ENCODE measurements at regions not wholly inside any gene's neighbourhood (a gene's known extent, or its start where the extent isn't known, plus 50 kb on each side); places are given as distances from the start of the nearest gene placed in this dataset.
"Not testable (repeated sequence)": the region's sequence is repeated elsewhere in the genome, so short reads cannot be mapped to it uniquely, and the experiment has no call there.

DNA sequence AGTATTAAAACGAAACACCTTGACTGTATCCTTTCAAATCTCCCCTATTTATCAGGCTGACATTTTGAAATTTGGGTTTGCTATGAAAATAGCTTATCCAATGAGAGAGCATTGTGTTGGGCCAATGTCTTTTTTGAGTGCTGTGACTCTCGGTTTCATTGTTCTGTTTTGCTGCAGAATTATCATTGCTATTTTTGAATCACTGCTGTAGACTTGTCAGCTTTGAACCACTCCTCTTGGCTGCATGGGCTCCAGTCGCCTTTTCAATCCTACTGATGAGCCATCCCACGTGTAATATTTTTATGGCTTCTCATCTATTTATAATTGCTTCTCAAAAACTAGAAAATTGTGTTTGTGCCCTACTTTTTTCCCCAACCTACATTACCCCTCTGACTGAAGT is 322.8 kb downstream of the LNPK start:
- Histone ChIP-seq H3K36me3 (no peaks in the 10 kb centered on the region), H3K4me3 (no peak overlapping the region), H3K27me3 (no peaks in the 10 kb centered on the region), H3K9me3 (no peaks in the 10 kb centered on the region)
- DNase-seq: no peak

DNA sequence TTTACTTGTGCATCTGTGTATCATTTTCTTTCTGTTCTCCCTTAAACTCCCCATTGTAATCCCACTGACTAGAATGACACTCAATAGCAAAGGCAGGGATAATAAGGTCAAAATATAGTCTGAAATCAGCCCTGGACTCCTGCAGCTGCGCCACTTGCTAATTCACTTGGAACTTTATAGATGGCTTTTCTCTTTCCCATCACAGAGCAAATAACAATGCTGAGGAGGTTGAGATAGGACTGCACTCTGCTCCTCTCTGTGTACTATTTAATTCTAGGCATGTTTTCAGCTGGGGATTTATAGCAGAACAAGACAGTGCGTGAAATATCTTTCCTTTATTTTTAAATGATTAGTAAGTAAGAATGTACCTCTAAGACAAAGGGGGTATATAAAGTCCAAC is 324.2 kb downstream of the LNPK start:
- no peaks in the 10 kb centered on the region for H3K36me3 ChIP-seq
- H3K27me3 ChIP-seq: no peaks in the 10 kb centered on the region
- DNase-seq: no peak
- H3K4me3 ChIP-seq: no peak overlapping the region
- H3K9me3 ChIP-seq: no peaks in the 10 kb centered on the region

DNA sequence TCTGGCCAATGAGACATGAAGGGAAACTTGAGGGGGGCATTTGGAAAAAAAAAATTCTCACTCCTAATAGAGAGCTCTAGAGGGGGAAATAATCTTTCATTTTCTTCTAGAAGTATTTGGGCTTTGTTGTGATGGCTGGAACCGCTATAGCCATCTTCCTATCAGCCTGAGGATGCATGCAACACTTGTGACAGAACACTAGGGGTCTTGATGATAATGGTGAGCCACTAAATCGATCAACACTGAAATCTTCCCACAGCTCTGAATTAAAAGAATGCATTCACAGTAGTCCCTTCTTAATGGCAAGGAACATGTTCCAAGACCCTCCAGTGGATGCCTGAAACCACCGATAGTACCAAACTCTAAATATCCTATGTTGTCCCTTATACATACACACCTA is 325.3 kb downstream of the LNPK start:
- H3K4me3 ChIP-seq: no peak overlapping the region
- no peaks in the 10 kb centered on the region for H3K27me3 ChIP-seq
- no peaks in the 10 kb centered on the region for H3K9me3 ChIP-seq
- no peaks in the 10 kb centered on the region for H3K36me3 ChIP-seq
- no peak for DNase-seq

DNA sequence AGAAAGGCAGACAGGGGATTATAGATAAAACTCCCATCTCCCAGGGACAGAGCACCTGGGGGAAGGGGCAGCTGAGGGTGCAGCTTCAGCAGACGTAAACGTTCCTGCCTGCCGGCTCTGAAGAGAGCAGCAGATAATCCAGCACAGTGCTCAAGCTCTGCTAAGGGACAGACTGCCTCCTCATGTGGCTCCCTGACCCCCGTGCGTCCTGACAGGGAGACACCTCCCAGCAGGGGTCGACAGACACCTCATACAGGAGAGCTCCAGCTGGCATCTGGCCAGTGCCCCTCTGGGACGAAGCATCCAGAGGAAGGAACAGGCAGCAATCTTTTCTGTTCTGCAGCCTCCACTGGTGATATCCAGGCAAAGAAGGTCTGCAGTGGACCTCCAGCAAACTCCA is 333.3 kb downstream of the LNPK start:
- H3K36me3 ChIP-seq, H3K4me3 ChIP-seq, H3K27me3 ChIP-seq, DNase-seq, H3K9me3 ChIP-seq: not testable (repeated sequence)

DNA sequence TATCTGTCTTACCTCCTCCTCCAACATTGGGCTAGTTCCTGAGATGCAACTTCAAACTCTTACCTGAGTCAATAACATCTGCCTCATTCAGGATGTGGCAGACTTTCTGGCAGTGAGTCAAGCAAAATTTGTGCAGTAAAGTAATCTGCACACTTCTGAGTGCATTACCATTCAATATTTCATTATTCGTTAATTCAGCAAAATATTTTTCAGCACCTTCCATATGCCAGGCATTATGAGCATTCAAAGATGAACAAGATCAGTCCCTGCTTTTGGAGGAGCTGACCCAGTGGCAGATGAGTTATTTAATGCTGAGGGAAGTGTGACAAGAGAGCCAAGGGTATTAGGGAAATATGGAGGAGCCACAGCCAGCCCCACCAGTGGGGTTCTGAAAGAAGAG is 339.7 kb downstream of the LNPK start:
- peaks cover 4% of the 10 kb centered on the region; the same call in 1 of the 2 replicates for H3K27me3 ChIP-seq

DNA sequence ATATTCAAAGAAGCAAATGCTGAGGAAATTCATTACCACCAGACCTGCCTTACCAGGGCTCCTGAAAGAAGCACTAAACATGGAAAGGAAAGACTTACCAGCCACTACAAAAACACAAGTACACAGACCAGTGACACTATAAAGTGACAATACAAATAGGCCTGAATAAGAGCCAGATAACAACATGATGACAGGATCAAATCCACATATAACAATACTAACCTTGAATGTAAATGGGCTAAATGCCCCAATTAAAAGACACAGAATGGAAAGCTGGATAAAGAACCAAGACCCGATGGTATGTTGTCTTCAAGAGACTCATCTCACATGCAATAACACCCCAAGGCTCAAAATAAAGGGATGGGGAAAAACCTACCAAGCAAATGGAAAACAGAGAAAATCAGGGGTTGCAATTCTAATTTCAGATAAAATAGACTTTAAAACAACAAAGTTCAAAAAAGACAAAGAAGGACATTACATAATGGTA is 353.4 kb downstream of the LNPK start:
- H3K4me3 ChIP-seq: no peak overlapping the region
- no peaks in the 10 kb centered on the region for H3K27me3 ChIP-seq
- no peak for DNase-seq
- no peaks in the 10 kb centered on the region for H3K36me3 ChIP-seq
- H3K9me3 ChIP-seq: peaks cover 5% of the 10 kb centered on the region; the same call in 1 of the 2 replicates

More for the DNA sequence above, 339.7 kb downstream of the LNPK start:
- Histone ChIP-seq H3K9me3 (no peaks in the 10 kb centered on the region), H3K36me3 (no peaks in the 10 kb centered on the region), H3K4me3 (no peak overlapping the region)
- DNase-seq: no peak

DNA sequence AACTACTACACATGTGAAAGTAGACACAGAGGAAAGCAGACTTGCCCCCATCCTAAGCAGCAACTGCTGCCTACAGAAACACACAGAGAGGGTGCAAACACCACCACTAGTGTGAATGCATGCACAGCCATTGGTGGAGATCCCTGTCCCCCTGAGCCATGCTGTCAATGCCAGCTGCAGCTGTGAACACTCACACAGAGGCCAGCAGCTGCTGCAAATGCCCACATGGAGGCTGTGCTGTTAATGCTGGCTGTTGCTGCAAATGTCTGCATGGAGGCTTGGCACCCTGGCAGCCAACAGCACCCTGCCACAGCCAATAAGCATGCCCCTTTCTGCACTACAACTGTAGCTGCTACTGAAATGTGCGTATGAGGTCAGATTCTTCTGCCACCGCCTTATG is 355.0 kb downstream of the LNPK start:
- H3K27me3 ChIP-seq: no peaks in the 10 kb centered on the region
- no peak for DNase-seq
- peaks cover 5% of the 10 kb centered on the region; the same call in 1 of the 2 replicates for H3K9me3 ChIP-seq
- H3K36me3 ChIP-seq: no peaks in the 10 kb centered on the region
- H3K4me3 ChIP-seq: no peak overlapping the region

DNA sequence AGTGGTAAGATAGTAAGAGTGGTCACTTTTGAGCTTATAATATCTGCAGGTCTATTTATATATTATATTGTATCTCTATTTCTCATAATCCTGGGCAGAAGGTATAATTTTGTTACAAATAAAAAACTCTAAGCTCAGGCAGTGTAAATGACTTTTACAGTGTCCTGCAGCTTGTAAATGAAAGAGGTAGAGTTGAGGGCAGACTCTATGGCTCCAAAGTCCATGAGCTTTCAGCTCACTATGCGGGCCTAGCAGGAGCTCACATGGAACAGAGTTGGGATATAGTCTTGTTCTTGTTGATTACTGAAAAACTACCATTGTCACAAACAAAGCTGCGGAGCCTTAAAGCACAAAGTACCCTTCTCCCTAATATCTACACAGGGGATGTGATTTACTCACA is 361.4 kb downstream of the LNPK start:
- Histone ChIP-seq H3K9me3 (no peaks in the 10 kb centered on the region), H3K4me3 (no peak overlapping the region), H3K27me3 (no peaks in the 10 kb centered on the region), H3K36me3 (no peaks in the 10 kb centered on the region)
- DNase-seq: no peak

DNA sequence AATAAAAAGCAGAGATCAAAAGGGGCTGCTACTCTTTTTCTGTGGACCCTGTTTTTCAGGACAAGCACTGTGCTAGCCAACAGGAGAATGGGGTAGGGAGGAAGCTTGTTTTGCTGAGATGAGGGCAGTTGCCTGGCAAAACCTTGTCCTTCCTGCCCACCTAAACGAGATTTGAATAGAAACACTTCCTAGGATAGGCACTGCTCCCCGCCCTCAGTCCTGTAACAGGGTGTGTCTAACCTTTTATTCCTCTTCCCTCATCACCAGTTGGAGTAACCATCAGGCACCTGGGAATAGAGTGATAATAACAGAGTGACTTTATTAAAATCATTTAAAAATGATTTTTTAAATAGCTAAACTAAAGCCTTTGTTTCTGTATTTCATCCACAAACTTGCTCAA is 368.8 kb downstream of the LNPK start:
- DNase-seq: no peak
- H3K9me3 ChIP-seq: no peaks in the 10 kb centered on the region
- H3K36me3 ChIP-seq: no peaks in the 10 kb centered on the region
- no peak overlapping the region for H3K4me3 ChIP-seq
- no peaks in the 10 kb centered on the region for H3K27me3 ChIP-seq

DNA sequence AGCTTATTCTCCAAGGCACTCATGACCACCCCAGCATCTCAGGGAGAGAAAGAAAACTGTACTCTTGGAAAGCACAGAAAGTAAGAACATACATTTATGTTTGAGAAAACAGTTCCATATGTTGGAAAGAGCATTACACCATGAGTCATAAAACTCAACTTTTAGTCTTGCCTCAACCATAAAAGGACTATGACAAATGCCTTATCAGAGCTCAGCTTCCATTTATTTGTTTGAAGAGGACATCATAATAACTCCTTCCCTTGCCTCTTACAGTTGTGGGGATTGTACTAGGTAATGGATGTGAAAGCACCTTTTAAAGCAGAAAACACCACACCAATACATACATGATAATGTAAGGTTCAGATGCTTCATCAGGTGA is 370.8 kb downstream of the LNPK start:
- H3K4me3 ChIP-seq: no peak overlapping the region
- H3K27me3 ChIP-seq: no peaks in the 10 kb centered on the region
- no peak for DNase-seq
- H3K9me3 ChIP-seq: no peaks in the 10 kb centered on the region
- no peaks in the 10 kb centered on the region for H3K36me3 ChIP-seq

DNA sequence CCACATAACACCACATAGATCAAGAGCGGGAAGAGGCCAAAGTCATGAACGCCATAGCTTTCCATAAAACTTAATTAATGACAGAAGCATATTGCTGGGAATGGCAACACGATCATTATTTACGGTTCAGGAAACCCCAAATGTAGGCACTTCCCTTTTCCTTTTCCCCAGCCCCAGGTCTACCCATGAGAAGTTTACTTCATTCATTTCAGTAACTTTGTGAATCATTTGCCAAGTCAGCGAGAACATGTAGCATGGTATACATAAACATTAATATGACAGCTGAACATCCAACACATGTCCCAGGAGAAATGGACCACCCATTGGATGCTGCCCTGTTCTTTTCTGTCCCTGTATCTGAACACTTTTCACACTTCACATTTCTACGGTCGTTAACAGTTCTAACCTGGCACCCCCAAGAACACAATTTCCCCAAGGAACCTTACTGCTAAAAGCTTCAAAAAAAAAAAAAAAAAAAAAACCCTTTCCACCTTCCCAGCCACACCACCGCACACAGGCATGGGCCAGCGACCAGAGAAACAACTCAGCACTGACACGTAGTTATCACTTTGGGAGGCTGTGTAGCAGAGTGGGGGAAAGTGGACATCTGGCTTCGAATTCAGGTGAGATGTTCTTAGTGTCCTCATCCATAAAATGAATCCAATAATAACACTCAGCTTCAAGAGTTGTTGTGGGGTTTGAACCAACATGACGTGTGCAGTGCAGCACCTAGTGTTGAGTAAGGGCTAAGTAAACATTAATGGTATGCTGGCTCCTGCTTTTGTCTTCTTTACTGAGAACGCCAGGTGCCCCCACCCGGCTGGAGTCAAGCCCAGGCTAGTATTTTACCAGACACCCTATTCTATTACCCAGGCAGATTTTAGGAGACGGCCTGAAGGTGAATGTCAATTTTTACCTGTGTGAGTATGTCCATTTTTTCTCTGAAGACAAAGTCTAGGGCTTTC is 371.5 kb downstream of the LNPK start:
- Histone ChIP-seq H3K27me3 (no peaks in the 10 kb centered on the region; the same call in 1 of the 2 replicates), H3K36me3 (no peaks in the 10 kb centered on the region), H3K9me3 (no peaks in the 10 kb centered on the region), H3K4me3 (no peak overlapping the region)
- DNase-seq: no peak

DNA sequence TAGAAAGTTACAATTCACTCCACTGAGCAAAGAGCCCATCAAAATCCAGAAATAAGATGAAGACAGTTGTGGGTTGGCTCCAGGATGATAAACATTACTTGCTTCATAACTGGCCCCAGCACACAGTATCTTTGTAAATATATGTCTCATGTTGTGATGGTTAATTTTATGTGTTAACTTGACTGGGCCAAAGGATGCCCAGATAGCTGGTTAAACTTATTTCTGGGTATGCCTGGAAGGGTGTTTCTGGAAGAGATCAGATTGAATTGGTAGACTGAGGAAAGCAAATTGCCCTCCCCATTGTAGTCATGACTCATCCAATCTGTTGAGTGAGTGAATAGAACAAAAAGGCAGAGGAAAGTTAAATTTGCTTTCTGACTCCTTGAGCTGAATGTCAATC is 373.8 kb downstream of the LNPK start:
- DNase-seq: no peak
- Histone ChIP-seq H3K9me3 (no peaks in the 10 kb centered on the region), H3K27me3 (no peaks in the 10 kb centered on the region; the same call in 1 of the 2 replicates), H3K36me3 (no peaks in the 10 kb centered on the region), H3K4me3 (no peak overlapping the region)

DNA sequence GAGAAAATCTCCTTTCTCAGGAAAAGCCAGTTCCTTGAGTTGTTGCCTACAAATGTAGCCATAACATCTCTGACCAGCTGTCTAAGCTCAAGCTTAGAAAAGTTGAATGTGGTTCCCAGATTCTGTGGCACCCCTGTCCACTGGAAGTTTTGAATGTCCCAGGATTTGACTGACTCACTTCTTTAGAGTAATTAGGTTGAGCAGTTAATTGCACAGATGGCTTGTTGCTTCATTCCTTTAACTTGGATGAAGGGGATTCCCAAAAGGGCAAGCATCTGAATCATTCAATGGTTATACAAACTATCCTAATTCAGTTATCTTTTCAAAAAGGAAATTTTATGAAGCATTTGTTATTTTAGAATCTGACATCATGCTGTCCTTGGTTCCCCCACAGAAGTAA is 374.7 kb downstream of the LNPK start:
- no peak overlapping the region for H3K4me3 ChIP-seq
- H3K9me3 ChIP-seq: no peaks in the 10 kb centered on the region
- H3K27me3 ChIP-seq: no peaks in the 10 kb centered on the region; the same call in 1 of the 2 replicates
- no peak for DNase-seq
- no peaks in the 10 kb centered on the region for H3K36me3 ChIP-seq

DNA sequence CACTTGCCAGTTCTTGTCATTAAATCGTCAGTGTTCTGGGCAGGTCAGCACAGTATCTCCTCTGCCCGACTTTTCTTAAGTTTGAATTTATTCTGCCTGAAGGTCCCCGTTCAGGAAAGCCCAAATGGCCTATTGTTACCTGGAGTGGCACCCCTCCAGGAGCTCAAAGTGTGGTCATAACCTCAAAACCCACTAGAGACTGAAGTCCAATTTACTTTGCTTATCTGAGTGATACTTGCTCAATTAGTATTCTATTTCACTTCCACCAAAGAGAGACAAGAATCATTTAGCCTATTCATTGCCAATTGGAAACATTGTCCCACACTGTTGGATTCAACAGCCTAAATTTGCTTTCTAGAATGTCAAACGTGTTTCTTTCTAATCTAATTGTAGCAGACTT is 375.3 kb downstream of the LNPK start:
- Histone ChIP-seq H3K4me3 (no peak overlapping the region), H3K36me3 (no peaks in the 10 kb centered on the region), H3K9me3 (no peaks in the 10 kb centered on the region), H3K27me3 (no peaks in the 10 kb centered on the region; the same call in 1 of the 2 replicates)
- no peak for DNase-seq

DNA sequence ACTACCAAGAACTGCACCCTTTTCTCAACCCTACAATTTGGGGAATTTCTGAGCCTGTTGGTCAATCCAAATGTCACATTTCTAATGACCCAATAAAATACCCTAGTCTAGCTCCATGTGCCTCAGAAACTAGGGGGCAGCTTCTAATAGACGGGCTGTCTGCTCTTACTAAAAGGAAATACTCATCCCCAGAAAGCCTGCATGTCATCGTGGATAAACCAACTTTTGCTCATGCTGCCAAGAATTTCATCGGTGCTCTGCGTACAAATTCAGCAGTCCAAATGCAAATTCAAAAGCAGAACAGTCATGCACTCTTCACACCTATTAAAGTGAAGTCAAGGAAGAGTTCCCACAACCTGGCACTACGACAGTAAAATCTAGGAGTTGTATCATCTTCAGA is 377.3 kb downstream of the LNPK start:
- no peak for DNase-seq

DNA sequence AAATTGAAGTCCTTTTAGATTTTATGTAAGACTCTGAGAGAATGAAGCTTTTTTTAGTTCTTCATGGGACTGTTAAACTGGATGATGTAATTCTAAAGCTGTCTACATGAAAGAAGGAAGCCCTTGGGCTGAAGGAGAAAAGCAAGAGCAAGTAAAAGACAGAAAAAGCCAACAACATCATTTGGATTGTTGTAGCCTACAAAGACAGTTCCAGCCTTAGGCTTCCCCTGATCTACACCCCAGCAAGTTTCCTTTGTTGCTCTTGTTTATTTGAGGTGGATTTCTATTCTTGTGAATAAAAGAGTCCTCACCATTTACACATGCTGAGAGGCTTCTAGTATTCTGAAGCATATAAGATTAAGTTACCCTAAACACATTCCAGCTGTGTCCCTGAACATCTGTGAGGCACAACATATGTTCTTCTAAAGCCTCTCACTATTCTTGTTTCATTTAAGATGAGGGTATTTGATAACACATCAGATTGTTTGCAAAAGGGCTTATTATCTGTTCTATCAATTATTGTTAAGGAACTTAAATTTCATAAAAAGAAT is 377.8 kb downstream of the LNPK start:
- H3K27me3 ChIP-seq: no peaks in the 10 kb centered on the region; the same call in 1 of the 2 replicates
- no peak overlapping the region for H3K4me3 ChIP-seq
- no peak for DNase-seq
- H3K36me3 ChIP-seq: no peaks in the 10 kb centered on the region
- no peaks in the 10 kb centered on the region for H3K9me3 ChIP-seq

More for the DNA sequence above, 377.3 kb downstream of the LNPK start:
- no peaks in the 10 kb centered on the region for H3K9me3 ChIP-seq
- H3K36me3 ChIP-seq: no peaks in the 10 kb centered on the region
- no peak overlapping the region for H3K4me3 ChIP-seq
- H3K27me3 ChIP-seq: no peaks in the 10 kb centered on the region; the same call in 1 of the 2 replicates

DNA sequence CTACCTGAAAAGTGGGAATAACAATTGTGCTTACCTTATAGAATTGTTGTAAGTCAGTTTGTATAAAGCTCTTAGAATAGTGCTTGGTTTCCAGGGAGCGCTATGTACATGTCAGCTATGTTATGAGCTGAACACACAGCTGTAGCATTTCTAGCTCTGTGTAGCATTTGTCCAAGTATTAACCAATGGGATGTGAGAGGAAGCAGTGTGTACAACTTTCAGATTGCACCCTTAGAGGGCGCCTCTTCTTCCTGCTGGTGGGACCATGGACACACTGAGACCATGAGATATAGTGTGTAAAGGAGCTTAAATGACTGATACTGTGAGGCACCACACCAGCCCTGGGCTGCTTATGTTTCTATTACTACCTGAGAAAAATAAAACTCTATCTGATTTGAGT is 380.2 kb downstream of the LNPK start:
- Histone ChIP-seq H3K36me3 (no peaks in the 10 kb centered on the region), H3K9me3 (no peaks in the 10 kb centered on the region), H3K27me3 (no peaks in the 10 kb centered on the region; the same call in 1 of the 2 replicates), H3K4me3 (no peak overlapping the region)
- DNase-seq: no peak

DNA sequence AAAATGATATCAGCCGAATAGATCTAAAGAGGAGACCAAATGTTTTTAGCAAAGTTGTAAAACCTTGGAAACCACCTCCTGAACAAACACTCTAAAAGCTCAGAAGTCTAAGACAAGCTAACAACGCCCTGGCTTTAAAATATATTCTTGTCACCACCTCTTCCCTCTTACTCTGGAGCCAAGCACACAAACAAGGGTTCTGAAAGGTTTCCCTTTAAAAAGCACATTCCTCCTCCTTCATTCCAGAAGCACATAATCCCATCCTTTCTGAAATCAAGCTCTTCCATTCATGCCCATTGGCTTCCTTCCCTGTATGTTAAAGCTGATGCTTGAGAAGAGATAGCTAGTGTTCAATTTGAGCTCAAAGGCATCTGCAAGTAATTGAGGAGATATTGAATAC is 382.0 kb downstream of the LNPK start:
- no peak overlapping the region for H3K4me3 ChIP-seq
- H3K27me3 ChIP-seq: no peaks in the 10 kb centered on the region
- no peaks in the 10 kb centered on the region for H3K9me3 ChIP-seq
- H3K36me3 ChIP-seq: no peaks in the 10 kb centered on the region
- DNase-seq: no peak

All from MG63 (cell line).